ENCODE measurements at regions not wholly inside any gene's neighbourhood (a gene's known extent, or its start where the extent isn't known, plus 50 kb on each side); places are given as distances from the start of the nearest gene placed in this dataset.

DNA sequence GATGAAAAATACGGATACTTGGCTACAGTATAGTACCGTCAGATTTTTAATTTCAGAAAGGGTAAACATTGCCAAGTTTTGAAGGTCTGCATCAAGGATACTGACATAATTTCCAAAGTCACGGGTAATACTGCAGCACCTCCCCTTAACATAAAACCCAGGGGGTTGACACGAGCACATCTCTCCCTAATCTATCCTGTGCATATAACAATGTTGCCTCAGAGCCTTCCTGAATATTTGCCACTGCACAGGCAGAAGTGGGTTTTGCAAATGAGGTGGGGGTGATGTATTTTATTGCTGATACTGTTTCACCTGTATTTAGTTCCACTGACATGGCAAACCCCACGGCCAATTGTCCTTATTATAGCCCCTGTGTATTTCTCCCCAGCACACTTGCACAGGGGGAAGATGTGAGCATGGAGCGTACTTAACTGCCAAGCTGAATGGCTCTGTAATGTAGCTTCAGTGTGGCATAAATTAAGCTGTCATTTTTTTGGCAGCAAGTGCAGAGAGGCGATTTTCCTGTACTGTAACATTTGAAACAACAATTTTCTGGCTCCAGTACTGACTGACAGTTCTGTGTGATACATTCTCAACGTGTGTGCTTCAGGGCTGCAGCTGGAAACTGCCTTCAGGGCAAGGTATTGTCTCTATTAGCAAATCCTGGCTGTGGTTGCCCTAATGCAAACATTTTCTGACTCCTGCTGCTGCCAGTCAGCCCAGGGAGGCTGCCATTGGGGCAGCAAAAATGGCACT, 299.6 kb upstream of the SP4 start:
- no peak for TF ChIP-seq POLR2AphosphoS5 (IDR thresholded peaks at IDR 0.05; ENCODE audit: insufficient read depth, low read depth, low read length)
- TF ChIP-seq, protein P1, sequence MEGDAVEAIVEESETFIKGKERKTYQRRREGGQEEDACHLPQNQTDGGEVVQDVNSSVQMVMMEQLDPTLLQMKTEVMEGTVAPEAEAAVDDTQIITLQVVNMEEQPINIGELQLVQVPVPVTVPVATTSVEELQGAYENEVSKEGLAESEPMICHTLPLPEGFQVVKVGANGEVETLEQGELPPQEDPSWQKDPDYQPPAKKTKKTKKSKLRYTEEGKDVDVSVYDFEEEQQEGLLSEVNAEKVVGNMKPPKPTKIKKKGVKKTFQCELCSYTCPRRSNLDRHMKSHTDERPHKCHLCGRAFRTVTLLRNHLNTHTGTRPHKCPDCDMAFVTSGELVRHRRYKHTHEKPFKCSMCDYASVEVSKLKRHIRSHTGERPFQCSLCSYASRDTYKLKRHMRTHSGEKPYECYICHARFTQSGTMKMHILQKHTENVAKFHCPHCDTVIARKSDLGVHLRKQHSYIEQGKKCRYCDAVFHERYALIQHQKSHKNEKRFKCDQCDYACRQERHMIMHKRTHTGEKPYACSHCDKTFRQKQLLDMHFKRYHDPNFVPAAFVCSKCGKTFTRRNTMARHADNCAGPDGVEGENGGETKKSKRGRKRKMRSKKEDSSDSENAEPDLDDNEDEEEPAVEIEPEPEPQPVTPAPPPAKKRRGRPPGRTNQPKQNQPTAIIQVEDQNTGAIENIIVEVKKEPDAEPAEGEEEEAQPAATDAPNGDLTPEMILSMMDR (IDR thresholded peaks at IDR 0.05; ENCODE audit: extremely low read depth in 1 of 2, insufficient read depth in 1 of 2, low read depth in 1 of 2, low read length in 2 of 2): no peak
- TF ChIP-seq EZH2 (IDR thresholded peaks at IDR 0.05; ENCODE audit: borderline replicate concordance, low read depth, low read length, severe bottlenecking): no peak

Data from endothelial cell of umbilical vein (primary cell).